Calu3 (cell line): ENCODE measurements at regions not wholly inside any gene's neighbourhood (a gene's known extent, or its start where the extent isn't known, plus 50 kb on each side); places are given as distances from the start of the nearest gene placed in this dataset.

Experiments
- BruUV-seq: library from RNA; stranded (reverse); fragments of 400-500 nt; replicated peaks from 2 replicates; lab custom pipeline; 2021; lab: Mats Ljungman, UMichigan
- CTCF ChIA-PET: fragments of 300-600 bp; sonication (Branson Sonifier 250); formaldehyde crosslinking; loops from one replicate; lab custom pipeline; 2022; ENCODE audit warnings: antibody characterized with exemption; lab: Charles Lee
- DNase-seq: peaks from one replicate; pipeline ENCODE4 v3.0.0; 2022
- H3K27ac Mint-ChIP-seq: one replicate; pipeline ENCODE4 v1.8.0; 2022; ENCODE audit warnings: mixed read lengths; ENCODE audit not compliant: unreplicated experiment
- H3K27me3 Mint-ChIP-seq: one replicate; pipeline ENCODE4 v1.8.0; 2022; ENCODE audit warnings: mixed read lengths; ENCODE audit not compliant: unreplicated experiment
- H3K36me3 Mint-ChIP-seq: one replicate; pipeline ENCODE4 v1.8.0; 2022; ENCODE audit warnings: mild to moderate bottlenecking, moderate library complexity, mixed read lengths; ENCODE audit not compliant: insufficient read depth, unreplicated experiment
- H3K4me1 Mint-ChIP-seq: one replicate; pipeline ENCODE4 v1.8.0; 2022; ENCODE audit warnings: mild to moderate bottlenecking, low read depth, mixed read lengths; ENCODE audit not compliant: unreplicated experiment
- H3K4me3 Mint-ChIP-seq: one replicate; pipeline ENCODE4 v1.8.0; 2022; ENCODE audit warnings: mild to moderate bottlenecking, low read depth, moderate library complexity, mixed read lengths; ENCODE audit not compliant: unreplicated experiment
- H3K9me3 Mint-ChIP-seq: one replicate; pipeline ENCODE4 v1.8.0; 2022; ENCODE audit warnings: low read depth, mixed read lengths; ENCODE audit not compliant: unreplicated experiment
- CTCF ChIP-seq: fragments of 200-600 bp; IDR thresholded peaks from one replicate; pipeline ENCODE4 v1.8.0; 2022; ENCODE audit warnings: antibody characterized with exemption; ENCODE audit not compliant: unreplicated experiment
- intact Hi-C: fragments of 100-400 bp; cut with micrococcal nuclease; formaldehyde crosslinking; loops from one replicate; pipeline ENCODE4 v1.10.0; 2022; ENCODE audit not compliant: unreplicated experiment

GRCh38 chr3:168850109-168850508, 754.4 kb upstream of the GOLIM4 start:
- no peak overlapping the region for H3K4me3 Mint-ChIP-seq
- BruUV-seq: no TSS peak
- H3K4me1 Mint-ChIP-seq: peaks cover 14% of the 10 kb centered on the region

GRCh38 chr3:168847291-168847883, 751.7 kb upstream of the GOLIM4 start:
- Mint-ChIP-seq H3K27ac (no peak overlapping the region), H3K36me3 (no peaks in the 10 kb centered on the region), H3K4me3 (no peak overlapping the region), H3K9me3 (peaks cover 9% of the 10 kb centered on the region), H3K27me3 (peaks cover 29% of the 10 kb centered on the region), H3K4me1 (peaks cover 14% of the 10 kb centered on the region)
- no TSS peak for BruUV-seq
- intact Hi-C loops: loop anchor here (1.0 to 2.0 kb wide), 5 partner anchors 226 to 800 kb away; no protein-coding TSS in a partner anchor
- peak; percentile 47 for DNase-seq
- CTCF ChIA-PET: interaction anchor here (0.6 to 2.9 kb wide), 19 partner anchors 16 to 636 kb away, joined by 3 to 42 read pairs (median 4); no protein-coding TSS in a partner anchor
- TF ChIP-seq CTCF: peak; percentile 72

More at GRCh38 chr3:168850109-168850508, 754.4 kb upstream of the GOLIM4 start:
- Mint-ChIP-seq H3K27ac (no peak overlapping the region), H3K9me3 (peaks cover 13% of the 10 kb centered on the region), H3K36me3 (no peaks in the 10 kb centered on the region), H3K27me3 (peaks cover 20% of the 10 kb centered on the region)
- CTCF ChIA-PET: no interaction called here
- TF ChIP-seq CTCF: no peak
- intact Hi-C loops: no loop called here
- no peak for DNase-seq

GRCh38 chr3:168844894-168845482, 749.3 kb upstream of the GOLIM4 start:
- Mint-ChIP-seq H3K4me3 (no peak overlapping the region), H3K4me1 (peaks cover 3% of the 10 kb centered on the region), H3K27ac (no peak overlapping the region), H3K36me3 (no peaks in the 10 kb centered on the region), H3K9me3 (no peaks in the 10 kb centered on the region), H3K27me3 (peaks cover 29% of the 10 kb centered on the region)
- no peak for DNase-seq
- intact Hi-C loops: no loop called here
- CTCF ChIA-PET: no interaction called here
- TF ChIP-seq CTCF: no peak
- BruUV-seq: no TSS peak

GRCh38 chr3:168844472-168844871, 748.7 kb upstream of the GOLIM4 start:
- BruUV-seq: no TSS peak
- H3K27me3 Mint-ChIP-seq: peaks cover 29% of the 10 kb centered on the region
- no peak for DNase-seq
- H3K4me3 Mint-ChIP-seq: no peak overlapping the region
- no peaks in the 10 kb centered on the region for H3K9me3 Mint-ChIP-seq
- CTCF ChIA-PET: no interaction called here
- no peak overlapping the region for H3K27ac Mint-ChIP-seq
- intact Hi-C loops: no loop called here
- no peaks in the 10 kb centered on the region for H3K4me1 Mint-ChIP-seq
- no peak for TF ChIP-seq CTCF
- no peaks in the 10 kb centered on the region for H3K36me3 Mint-ChIP-seq
